ENCODE measurements at regions not wholly inside any gene's neighbourhood (a gene's known extent, or its start where the extent isn't known, plus 50 kb on each side); places are given as distances from the start of the nearest gene placed in this dataset.

DNA sequence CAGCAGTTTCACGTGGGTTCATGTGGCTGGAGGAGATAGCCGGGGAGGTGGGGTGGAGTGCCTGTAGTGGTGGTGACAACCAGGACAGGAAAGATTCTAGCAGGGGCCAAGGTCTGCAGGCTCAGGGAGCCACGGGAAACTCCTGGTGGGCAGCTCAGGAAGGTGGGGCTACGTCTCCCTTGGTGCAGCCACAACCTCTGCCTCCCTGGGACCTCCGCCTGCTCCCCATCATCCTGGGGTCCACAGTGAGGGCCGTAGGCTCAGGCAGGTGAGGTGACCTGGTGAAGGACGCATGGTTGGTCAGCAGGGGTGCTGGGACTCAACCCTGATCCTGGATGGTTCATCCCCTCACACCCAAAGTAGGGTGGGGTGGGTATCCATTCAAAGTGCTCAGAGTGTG, 524.1 kb downstream of the TBC1D22A start:
- no peak for DNase-seq

DNA sequence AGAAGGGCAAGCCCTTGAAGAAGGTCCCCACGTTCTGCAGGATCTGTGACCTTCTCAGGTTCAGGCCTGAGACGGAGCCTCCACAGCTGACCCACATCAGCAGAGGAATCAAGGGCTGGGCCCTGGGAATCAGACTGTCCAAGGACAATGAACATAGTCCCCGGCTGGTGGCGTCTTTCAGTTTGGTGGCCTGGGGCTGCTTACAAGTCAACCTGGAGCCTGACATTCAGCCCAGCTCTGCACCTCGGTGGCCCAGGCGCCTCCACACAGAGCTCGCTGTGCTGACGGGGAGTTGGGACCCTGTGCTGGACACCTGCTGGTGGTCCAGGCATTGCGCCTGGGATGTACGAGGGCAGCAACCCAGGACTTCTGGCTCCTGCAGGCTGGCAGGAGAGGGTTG, 523.5 kb downstream of the TBC1D22A start:
- DNase-seq: no peak

DNA sequence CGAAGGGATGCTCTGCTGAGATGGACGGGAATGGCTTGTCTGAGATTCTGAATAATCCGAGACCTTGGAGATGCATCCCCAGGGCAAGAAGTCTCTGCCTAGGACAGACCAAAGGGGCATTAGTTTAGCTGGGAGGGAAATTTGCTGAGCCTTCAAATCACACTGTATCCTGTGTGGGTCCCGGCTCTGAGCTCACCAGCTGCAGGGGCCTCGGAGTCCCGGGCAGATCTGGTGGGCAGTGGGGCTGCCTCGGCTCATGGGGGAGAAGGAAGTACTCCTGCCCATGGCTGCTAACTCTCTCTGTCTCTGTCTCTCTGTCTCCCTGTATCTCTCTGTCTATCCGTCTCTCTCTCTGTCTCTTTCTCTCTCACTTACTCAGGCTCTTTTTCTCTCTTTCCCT, 522.4 kb downstream of the TBC1D22A start:
- DNase-seq: no peak

DNA sequence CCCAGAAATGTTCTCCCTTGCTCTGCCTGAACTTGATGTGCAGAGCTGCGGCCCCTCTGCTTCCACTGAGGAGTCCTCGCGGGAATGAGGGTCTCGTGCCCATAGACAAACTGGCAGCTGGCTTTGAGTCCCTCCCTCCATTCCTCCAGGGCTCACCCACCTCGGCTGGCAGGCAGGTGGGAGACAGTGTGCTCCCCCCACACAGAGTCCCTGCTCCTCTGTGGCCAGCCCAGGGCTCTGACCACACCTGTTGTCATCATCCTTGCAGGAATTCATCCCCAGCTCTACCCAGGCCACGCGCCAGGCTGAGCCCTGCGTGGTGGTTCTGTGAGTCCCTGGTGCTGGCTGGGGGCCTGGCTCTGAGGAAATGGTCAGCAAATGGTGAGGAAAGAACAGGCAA, 521.9 kb downstream of the TBC1D22A start:
- no peak for DNase-seq

DNA sequence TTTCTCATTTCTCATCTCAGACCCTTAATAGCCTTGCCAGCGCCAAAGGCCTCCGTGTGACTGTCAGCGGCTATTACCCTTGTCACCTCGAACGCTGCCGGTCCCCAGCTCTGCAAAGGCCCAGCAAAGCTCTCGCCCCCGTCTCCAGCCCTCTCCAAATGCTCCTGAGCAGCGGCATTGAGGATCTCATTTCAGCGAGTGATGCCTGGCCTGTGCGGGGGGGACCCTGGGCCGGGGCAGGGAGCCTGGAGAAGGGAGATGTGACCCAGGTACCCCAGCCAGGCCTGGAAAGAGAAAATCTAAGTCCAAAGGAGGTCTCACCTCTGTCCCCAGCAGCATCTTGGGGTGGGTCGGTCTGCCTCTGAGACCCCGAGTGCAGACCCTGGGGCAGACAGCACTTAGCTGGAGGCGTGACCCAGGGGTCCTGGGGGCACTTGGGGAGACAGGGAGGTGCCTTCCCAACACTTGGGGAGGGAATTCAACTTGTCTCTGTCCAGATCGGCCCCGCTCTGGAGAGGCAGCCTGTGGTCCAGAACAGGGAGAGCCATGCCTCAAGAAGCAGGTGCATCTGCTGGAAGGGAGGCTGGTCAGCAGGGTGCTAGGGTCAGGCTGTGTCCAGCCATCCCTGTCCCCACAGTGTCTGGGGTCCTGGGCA, 521.3 kb downstream of the TBC1D22A start:
- no peak for DNase-seq

DNA sequence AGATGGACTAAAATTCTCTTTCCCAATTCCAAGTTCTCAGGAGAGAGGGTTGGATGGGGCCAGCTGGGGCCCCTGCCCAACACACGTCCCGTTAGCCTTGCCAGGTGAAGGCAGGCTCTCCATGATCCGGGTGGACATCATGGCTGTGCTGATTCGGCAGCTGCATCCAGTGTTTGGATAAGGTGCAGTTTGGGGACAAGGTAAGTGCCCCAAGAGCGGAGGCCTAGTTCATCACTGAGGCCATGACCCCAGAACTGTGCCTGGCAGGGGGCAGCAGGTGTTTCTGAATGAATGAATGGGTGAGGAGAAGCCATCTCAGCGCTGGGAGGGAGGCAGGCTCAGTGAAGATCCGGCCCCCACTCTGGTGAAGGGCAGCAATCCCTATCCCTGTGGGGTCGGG, 520.4 kb downstream of the TBC1D22A start:
- no peak for DNase-seq

DNA sequence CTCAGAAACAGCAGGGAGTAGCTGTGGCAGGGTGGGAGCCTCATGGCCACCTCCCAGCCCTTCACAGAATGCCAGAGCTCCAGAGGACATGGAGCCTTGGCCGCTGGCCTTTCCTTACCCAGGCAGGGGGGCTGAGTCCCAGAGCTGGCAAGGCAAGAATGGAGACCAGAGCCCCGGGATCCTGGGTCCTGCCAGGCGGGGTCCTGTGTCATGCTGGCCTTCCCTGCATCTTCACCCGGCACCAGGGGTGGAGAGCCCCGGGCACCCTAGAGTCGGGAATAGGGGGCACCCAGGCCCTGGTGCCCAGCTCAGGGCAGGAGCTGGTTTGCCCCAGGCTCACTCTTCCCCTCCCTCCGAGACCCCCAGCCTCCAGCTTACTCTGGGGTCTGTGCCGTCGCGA, 519.9 kb downstream of the TBC1D22A start:
- DNase-seq: no peak

DNA sequence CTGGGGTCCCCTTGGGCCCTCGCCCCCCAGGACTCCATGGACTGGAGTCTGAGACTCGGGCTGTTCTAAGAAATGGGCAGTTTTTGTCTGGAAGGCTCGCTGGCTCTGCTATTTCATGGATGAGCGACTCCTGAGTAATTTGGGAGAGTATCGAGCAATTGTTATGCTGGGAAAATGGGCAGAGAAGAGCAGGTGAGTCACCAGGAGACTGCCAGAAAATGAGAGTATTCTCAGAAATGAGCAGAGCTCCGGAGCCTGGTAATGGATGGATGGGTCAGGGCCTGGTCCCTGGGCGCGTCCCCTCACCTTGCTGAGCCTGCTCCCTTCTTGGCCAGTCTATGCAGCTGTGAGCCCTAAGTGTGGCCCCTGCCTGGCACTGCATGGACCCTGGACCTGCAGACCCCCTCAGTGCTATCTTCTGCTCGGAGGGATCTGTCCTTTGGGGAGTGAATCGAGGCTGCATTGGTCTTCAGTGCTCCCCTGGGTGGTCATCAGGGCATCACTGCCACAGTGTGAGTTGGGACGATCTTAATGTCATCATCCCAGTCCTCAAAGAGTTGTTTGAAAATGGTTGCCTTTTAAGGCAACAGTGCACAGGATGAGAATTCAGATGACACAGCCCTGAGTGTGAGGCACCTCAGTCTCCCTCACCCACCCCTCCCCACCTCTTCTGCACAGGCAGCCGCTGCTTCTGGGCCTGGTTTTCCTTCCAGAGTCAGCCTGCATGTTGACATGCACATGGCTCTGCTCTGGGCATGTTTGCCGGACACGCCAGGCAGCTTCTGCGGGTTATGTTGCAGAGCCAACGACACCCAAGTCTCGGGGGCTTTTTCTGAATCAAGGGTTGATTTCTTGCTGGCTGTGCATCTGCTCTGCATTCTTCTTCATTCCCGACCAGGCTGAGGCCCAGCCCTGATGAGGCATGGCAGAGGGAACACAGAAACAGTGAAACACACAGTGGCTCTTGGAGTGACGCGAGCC, 519.0 kb downstream of the TBC1D22A start:
- no peak for DNase-seq

DNA sequence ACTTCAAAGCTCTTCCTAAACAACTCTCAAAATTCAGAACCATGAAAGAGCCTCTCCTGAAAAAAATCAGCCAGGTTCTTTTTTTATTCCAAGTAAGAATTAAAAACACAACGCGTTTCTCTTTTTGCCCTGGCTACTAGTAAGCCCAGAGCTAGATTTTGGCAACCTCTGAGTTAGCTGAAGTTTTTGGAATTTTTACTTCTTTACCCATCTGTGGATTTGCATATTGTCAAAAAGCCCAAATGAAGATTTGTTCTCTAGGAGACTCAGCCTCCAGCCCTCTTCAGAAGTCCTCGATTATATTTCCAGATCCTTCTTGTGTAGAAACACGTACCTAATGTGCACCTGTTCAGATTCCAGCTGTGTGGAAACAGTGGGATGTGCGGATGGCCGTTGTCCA, 517.9 kb downstream of the TBC1D22A start:
- DNase-seq: no peak

DNA sequence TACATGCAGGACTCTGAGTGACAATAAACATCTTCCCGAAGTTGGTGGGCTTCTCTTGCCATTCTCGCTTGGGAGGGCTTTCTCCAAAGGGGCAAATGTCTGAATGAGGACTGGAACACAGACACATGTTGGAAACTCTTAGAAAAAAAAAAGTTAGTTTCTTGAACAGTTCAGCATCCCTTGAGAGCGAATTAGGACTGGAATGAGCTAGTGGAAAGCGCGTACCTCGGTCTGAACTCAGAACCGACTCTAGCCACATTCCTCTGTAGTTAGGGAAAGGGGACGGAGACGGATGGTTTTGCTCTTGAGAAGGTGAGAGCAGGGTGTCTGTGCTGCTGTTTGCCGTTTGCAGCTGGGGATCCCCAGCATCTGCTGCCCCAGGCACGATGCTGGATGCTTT, 517.3 kb downstream of the TBC1D22A start:
- no peak for DNase-seq

DNA sequence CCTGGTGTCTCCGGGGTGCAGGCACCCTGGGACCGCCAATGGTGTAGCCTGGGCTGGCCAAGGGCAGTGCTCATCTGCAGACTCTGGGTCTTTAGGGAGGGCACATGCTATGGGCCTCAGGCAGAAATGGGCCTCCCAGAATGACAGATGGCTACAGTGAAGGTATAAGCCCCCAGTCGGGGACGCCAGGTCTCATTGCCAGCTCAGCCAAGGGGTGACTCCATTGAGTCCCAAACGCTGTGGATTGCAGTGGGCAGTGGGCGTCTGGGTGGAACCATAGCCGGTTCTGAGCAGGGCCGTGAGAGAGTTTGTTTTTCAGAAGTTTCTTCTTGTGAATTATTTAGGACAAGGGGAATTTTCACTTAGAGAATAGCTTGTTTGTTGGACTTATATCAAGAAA, 516.9 kb downstream of the TBC1D22A start:
- DNase-seq: no peak

DNA sequence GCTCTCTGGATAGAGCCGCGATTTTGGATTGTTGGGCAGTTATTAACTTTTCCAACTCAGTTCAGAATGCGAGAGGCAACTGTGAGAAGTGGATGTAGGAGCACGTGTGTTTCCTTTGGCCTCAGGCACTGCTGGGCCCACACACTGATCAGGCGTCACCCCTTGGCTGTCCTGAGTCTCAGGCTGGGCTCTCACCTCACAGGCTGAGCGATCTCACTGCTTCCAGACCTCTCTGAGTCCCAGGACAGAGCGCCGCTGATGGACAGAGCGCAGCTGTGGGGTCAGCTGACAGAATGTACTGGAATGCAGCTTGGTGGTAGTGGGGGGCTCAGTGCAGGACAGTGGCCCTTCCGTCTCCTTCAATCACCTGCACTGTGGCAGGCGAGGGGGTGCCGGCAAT, 516.2 kb downstream of the TBC1D22A start:
- DNase-seq: no peak

DNA sequence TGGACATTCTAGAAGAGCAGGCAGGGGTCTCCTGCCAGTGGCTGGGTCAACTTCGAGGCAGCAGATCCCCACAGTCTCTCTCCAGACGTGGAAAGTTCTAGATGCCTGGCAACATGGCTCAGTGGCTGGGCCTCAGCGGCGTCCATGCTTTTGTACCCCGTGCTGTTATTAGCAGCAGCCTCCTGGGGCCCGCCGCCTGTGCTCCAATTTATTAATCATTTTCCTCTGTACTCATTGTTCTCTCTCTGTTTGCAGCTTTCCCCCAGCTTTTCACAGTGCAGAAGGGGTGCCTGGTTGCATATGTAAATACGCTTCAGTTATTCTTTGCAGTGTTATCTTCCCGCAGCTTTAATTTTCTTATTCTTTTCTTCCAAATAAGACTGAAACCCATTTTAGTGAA, 515.1 kb downstream of the TBC1D22A start:
- no peak for DNase-seq

DNA sequence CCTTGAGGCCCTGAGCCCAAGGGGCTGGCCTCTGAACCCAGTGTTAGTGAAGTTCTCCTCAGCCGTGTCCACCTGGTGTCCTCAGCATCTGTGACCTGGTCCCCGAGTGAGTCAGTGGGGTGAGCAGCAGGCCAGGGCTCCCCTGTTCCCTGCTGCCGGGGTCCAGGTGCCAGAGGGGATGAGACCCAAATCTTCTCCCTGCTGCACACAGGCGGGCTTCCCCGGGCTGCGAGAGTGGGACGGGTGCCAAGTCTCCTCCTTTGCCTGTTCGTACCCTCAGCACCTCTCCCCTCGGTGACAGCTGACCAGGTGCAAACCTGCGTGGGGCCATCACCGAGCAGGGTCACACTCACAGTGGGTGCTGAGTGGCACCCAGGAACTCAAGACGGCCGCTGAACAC, 514.5 kb downstream of the TBC1D22A start:
- DNase-seq: no peak

DNA sequence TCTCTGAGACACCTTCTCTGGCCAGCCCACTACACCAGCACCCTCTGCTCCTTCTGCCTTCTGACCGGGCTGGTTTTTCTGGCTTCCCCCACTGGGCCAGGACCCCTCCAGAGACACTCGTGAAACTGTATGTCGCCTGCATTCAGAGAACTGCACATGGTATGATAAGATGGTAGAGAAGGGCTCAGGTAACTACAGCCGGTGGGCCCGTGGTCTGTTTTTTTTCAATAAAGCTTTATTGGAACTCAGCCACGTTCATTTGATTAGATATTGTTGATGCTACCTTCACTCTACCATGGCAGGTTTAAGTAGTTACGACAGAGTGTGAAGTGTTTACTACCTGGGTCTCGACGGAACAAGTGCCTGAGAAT, 514.0 kb downstream of the TBC1D22A start:
- no peak for DNase-seq

DNA sequence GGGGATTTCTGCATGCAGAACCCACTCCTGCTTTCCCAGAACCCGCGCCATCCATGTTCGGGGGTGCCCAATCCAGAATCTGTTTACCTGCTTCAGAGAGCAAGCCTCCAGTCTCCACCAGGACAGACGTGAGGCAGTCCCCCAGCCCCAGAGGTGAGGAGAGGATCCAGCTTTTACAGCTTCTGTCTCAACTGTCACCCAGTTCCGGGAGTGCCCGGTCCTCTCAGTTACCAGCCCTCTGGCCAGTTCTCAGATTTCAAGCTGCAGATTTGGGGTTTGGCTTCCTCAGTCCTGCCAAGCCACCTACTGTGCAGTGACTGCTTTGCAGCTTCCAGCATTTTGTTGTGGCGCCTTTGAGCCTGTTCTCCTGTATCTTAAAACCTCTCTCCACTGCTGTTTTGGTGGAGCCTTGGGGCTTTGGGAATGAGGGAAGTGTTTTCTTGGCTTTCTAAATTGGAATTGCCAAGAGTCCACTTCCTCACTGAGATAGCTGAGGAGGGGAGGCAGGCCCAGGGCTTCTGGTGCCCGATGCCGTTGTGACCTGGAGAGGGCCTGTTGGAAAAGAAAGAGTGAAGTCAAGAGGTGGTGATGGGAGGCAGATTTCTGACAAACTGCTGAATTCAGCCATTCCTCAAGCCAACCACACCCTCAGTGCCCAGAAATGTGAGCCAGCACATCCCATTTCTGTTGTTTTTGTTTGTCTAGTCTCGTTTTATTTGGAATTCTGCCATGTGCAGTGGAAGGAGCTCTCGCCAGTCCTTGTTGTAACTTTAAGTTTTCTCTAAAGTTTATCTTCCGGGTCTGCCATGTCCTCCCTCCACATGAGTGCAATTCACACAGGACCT, 513.4 kb downstream of the TBC1D22A start:
- peak; percentile 23 for DNase-seq

DNA sequence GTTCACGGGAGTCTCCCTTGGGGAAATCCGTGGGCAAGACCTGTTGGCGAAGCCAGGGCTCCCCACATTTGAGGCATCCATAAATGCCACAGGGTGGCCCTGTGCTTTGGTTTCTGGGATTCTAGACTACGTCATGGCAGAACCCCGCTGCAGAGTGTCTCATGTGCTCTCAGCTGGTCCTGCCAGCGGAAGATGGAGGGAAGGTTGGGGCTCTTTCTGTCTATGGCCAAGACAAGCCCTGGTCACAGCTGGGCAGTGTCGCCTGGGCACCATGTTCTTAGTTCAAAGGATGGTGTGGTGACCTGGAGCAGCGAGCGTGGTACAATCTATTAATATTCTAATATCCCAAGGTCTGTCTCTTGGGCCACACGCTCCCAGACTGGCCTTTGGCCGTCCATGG, 511.7 kb downstream of the TBC1D22A start:
- DNase-seq: no peak

DNA sequence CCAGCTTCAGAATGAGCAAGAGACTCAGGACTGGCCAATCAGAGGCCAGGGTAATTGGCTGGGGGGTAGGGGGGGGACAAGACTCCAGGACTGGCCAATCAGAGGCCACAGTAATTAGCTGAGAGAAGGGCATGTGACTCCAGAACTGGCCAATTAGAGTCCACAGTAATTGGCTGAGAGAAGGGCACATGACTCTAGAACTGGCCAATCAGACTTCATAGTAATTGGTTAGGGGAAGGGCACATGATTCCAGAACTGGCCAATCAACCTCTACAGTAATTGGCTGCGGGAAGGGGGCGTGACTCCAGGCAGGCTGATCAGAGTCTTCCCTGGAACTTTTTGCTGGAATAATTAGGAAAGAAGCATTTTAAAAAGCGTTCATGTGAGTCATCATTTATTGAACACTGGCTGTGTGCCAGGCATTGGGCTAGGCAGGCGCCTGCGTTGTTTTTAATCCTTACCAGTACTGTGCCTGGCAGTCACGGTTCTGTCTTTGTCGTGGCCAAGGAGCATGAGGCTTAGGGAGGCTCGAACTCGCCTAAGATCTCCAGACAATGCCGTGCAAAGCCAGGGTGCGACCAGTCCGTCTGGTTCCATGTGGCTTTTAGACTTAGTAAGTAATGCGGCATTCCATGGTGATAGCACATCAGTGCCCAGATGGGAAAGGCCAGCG, 508.1 kb downstream of the TBC1D22A start:
- no peak for DNase-seq

DNA sequence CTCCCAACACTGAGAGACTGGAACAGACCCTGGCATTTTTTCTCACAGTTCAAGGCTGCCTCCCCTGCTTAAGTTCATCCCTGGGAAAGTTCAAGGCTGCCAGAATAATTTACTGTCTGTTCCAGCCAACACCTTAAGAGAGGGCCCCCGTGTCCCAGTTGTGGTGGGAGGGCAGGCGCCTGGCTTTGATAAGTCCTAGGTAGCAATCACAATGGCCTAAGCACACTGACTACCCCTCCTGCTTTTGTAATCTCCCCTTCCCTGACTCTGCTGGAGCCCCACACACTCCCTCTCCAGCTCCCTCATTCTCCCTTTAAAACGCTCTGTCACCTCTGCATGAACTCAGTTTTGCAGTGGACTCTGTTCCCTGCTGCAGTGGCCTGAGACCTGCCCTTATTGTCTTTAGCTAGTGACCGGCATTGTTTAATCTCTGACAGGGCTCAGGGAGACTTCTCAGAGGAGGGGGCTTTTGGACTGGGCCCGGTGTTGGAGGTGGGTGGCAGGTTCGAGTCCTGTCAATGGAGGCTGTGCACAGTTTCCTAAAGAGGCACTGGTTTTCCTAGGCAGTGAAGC, 507.2 kb downstream of the TBC1D22A start:
- DNase-seq: no peak

DNA sequence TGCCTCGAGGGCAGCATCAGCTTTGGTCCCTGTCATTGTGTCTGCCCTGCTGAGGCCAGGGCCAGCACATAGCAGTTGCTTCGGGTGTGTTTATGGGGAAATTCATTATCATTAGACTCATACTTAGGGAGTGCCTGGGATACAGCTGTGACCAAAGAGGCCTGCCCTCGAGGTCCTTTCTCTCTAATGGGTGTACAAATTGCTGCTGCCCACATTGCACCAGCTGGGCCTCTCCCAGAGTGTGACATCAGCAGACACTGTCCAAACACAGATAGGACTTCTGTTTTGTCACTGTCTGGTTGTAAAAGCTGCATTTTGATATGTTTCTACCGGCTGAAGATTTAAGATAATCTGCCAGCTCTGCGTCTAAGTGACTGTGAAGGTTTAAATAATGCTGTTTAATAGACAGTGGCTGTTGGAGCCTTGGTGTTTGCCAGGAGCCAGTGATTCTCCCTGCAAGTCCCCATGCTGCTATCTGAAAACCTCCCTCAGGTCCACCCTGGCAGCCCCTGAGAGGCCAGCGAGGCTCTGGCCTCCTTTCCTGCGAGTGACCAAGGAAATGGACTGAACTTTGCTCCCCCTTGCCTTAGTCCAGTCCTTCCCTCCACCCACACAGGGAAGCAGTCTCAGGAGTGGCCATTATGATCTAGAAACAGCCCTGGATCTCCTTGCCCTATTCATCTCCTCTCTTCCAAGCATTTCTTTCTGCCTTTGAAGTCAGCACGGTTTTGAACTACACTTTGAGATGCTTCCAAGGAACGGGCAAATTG, 505.2 kb downstream of the TBC1D22A start:
- no peak for DNase-seq

DNA sequence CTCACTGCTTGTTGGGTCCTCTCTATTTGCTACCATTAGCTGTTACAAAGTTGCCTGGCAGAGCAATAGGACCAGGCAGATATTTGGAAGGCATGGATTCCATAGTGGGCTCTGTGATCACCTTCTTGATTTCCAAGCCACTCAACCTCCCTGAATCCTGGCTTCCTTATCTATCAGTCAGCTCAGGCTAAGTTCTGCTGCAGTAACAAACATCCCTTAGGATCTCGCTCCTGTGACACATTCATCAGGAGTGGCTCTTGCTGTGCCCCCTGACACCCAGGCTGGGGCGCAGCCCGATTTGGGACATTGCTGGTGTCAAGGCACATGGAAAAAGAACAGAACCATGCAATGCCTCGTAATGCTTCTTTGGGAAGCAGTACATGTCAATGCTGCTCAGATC, 503.9 kb downstream of the TBC1D22A start:
- no peak for DNase-seq

DNA sequence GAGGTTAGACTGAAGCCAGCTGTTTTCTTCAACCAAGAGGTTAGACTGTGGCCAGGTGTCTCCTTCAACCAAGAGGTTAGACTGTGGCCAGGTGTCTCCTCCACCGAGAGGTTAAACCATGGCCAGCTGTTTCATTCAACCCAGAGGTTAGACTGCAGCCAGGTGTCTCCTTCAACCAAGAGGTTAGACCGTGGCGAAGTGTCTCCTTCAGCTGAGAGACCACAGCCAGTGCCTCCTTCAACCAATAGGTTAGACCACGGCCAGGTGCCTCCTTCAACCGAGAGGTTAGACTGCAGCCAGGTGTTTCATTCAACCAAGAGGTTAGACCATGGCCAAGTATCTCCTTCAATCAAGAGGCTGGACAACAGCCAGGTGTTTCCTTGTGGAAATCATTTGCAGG, 498.1 kb downstream of the TBC1D22A start:
- no peak for DNase-seq

All from NCI-H2107 (cell line).